ENCODE measurements at regions not wholly inside any gene's neighbourhood (a gene's known extent, or its start where the extent isn't known, plus 50 kb on each side); places are given as distances from the start of the nearest gene placed in this dataset.

GRCh38 chr5:103397739-103398581 is 139.4 kb downstream of the MACIR start:
- Histone ChIP-seq H3K27me3 (ENCODE audit: control insufficient read depth, insufficient read depth, low read length) (peaks cover 3% of the 10 kb centered on the region), H3K79me1 (ENCODE audit: low read depth in 1 of 2, low read length in 2 of 2) (no peaks in the 10 kb centered on the region), H4K8ac (ENCODE audit: low read depth in 2 of 2, low read length in 2 of 2) (no peak overlapping the region), H2BK120ac (ENCODE audit: low read depth, low read length) (no peak overlapping the region), H3K4me3 (ENCODE audit: insufficient read depth, low read depth, low read length) (no peak overlapping the region), H3K18ac (ENCODE audit: low read depth, low read length) (no peak overlapping the region), H3K14ac (replicated peaks; ENCODE audit: low read depth, low read length) (no peak overlapping the region), H3K56ac (ENCODE audit: extremely low read depth, insufficient read depth, low read length) (no peak overlapping the region), H3K27ac (ENCODE audit: insufficient read depth, low read length) (no peak overlapping the region), H2AK5ac (ENCODE audit: low read depth, low read length) (no peak overlapping the region), H4K5ac (ENCODE audit: low read depth, low read length) (no peak overlapping the region), H2BK5ac (ENCODE audit: low read depth, low read length, poor library complexity, severe bottlenecking) (no peak overlapping the region), H2BK15ac (ENCODE audit: low read depth, low read length) (no peak overlapping the region), H3K36me3 (ENCODE audit: control insufficient read depth, insufficient read depth, low read length) (no peaks in the 10 kb centered on the region), H4K91ac (ENCODE audit: insufficient read depth, low read depth, low read length) (no peak overlapping the region), H3K23ac (ENCODE audit: low read depth, low read length) (no peak overlapping the region), H2BK20ac (ENCODE audit: low read depth, low read length) (no peak overlapping the region), H3K4me2 (ENCODE audit: low read depth, low read length) (no peak overlapping the region), H4K20me1 (ENCODE audit: insufficient read depth, low read length) (no peaks in the 10 kb centered on the region), H3K9me3 (ENCODE audit: control insufficient read depth, insufficient read depth, low read length) (no peaks in the 10 kb centered on the region), H3K4me1 (ENCODE audit: control insufficient read depth, insufficient read depth, low read length) (no peaks in the 10 kb centered on the region), H3K4ac (ENCODE audit: low read depth, low read length) (no peak overlapping the region), H2AK9ac (replicated peaks; ENCODE audit: low read depth, low read length, poor library complexity) (no peak overlapping the region), H3K9ac (ENCODE audit: low read depth, low read length) (no peak overlapping the region), H2AFZ (replicated peaks; ENCODE audit: low read length, poor library complexity) (peak overlapping the region; percentile 47), H3K9me1 (ENCODE audit: insufficient read depth, low read length) (no peaks in the 10 kb centered on the region)
- intact Hi-C loops (cut with micrococcal nuclease) (no loop called here), dilution Hi-C loops (cut with HindIII; ENCODE audit: low sequenced_read_pairs, unreplicated experiment) (no loop called here), in situ Hi-C loops (cut with MboI; ENCODE audit: low sequenced_read_pairs) (no loop called here)
- ATAC-seq (ENCODE audit: low read depth): peak; percentile 54
- BruUV-seq (replicated peaks): no TSS peak
- TF ChIP-seq RFX5 (IDR thresholded peaks at IDR 0.05; ENCODE audit: low read depth, low read length) (no peak), RCOR1 (IDR thresholded peaks at IDR 0.05; ENCODE audit: insufficient replicate concordance, low read length) (no peak), RAD21 (IDR thresholded peaks at IDR 0.05; ENCODE audit: low read length) (no peak), NFE2L2 (IDR thresholded peaks at IDR 0.05; ENCODE audit: low read depth, low read length) (no peak), BHLHE40 (IDR thresholded peaks at IDR 0.05; ENCODE audit: low read depth, low read length) (no peak), SMC3 (IDR thresholded peaks at IDR 0.05; ENCODE audit: low read depth, low read length) (no peak), MAZ (IDR thresholded peaks at IDR 0.05; ENCODE audit: borderline replicate concordance, low read depth, low read length) (no peak), FOS (IDR thresholded peaks at IDR 0.05; ENCODE audit: low read depth, low read length) (no peak), CHD1 (IDR thresholded peaks at IDR 0.05; ENCODE audit: low read depth, low read length) (no peak), POLR2A (IDR thresholded peaks at IDR 0.05; ENCODE audit: low read depth, low read length) (no peak)
- TF ChIP-seq, protein P1, sequence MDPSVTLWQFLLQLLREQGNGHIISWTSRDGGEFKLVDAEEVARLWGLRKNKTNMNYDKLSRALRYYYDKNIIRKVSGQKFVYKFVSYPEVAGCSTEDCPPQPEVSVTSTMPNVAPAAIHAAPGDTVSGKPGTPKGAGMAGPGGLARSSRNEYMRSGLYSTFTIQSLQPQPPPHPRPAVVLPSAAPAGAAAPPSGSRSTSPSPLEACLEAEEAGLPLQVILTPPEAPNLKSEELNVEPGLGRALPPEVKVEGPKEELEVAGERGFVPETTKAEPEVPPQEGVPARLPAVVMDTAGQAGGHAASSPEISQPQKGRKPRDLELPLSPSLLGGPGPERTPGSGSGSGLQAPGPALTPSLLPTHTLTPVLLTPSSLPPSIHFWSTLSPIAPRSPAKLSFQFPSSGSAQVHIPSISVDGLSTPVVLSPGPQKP (IDR thresholded peaks at IDR 0.05; ENCODE audit: borderline replicate concordance, low read depth, low read length): no peak
- TF ChIP-seq, protein P2, sequence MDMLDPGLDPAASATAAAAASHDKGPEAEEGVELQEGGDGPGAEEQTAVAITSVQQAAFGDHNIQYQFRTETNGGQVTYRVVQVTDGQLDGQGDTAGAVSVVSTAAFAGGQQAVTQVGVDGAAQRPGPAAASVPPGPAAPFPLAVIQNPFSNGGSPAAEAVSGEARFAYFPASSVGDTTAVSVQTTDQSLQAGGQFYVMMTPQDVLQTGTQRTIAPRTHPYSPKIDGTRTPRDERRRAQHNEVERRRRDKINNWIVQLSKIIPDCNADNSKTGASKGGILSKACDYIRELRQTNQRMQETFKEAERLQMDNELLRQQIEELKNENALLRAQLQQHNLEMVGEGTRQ (IDR thresholded peaks at IDR 0.05; ENCODE audit: low read depth, low read length): no peak
- TF ChIP-seq, protein P3, sequence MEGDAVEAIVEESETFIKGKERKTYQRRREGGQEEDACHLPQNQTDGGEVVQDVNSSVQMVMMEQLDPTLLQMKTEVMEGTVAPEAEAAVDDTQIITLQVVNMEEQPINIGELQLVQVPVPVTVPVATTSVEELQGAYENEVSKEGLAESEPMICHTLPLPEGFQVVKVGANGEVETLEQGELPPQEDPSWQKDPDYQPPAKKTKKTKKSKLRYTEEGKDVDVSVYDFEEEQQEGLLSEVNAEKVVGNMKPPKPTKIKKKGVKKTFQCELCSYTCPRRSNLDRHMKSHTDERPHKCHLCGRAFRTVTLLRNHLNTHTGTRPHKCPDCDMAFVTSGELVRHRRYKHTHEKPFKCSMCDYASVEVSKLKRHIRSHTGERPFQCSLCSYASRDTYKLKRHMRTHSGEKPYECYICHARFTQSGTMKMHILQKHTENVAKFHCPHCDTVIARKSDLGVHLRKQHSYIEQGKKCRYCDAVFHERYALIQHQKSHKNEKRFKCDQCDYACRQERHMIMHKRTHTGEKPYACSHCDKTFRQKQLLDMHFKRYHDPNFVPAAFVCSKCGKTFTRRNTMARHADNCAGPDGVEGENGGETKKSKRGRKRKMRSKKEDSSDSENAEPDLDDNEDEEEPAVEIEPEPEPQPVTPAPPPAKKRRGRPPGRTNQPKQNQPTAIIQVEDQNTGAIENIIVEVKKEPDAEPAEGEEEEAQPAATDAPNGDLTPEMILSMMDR (conservative IDR thresholded peaks at IDR 0.05; ENCODE audit: low read depth, low read length): no peak
- CTCF ChIA-PET: interaction anchor here (0.5 kb wide), 1 partner anchor 761 kb away, joined by 3 read pairs; no protein-coding TSS in a partner anchor
- DNase-seq: peak; percentile 36
- 85% methylated on average over 3 of the region's 8 CpGs; no CpG with 5 or more reads in 1 of the 2 experiments for WGBS, 2 experiments (ENCODE audit: extremely low coverage in 2 of 2, insufficient read length in 1 of 2)
- POLR2A ChIA-PET (ENCODE audit: unreplicated experiment): interaction anchor here (0.6 kb wide), 1 partner anchor 183 kb away, joined by 3 read pairs; no protein-coding TSS in a partner anchor
